ENCODE measurements at regions not wholly inside any gene's neighbourhood (a gene's known extent, or its start where the extent isn't known, plus 50 kb on each side); places are given as distances from the start of the nearest gene placed in this dataset.

DNA sequence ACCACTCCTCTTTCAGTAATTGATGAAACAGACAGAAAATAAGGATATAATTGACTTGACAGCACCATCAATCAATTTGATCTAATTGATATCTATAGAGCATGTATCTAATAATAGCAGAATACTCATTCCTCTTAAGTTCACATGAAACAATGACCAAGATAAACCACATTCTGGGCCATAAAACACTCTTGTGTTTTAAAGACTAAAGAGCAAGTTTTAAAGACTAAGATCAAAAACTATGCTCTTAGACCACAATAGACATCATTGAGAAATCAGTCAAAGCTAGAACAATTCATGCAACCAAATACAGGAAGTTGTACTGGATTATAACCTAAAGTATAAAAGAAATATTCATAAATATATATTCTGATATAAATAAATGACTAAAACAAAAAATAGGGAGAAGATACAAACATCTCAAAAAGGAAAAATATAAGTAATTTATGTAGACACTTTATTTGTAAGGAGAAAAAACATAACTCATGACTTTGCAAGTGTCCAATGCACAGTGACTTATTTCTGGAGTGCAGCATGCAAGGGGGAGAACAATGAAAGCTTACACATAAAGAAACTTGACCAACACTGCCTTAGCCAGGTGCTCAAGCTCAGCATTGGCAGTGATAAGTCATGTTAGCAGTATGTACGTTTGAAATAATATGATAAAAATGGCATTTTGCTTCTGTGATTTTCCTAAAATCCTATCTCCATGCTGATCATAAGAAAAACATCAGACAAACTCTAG, 312.7 kb upstream of the IGFBP3 start:
- Mint-ChIP-seq H3K27me3 (ENCODE audit: low read depth) (no peaks in the 10 kb centered on the region), H3K4me1 (peaks cover 11% of the 10 kb centered on the region), H3K4me3 (no peak overlapping the region), H3K36me3 (no peaks in the 10 kb centered on the region), H3K9me3 (no peaks in the 10 kb centered on the region), H3K27ac (no peak overlapping the region)
- no peak for TF ChIP-seq E2F1 (CRISPR knock-in tag; IDR thresholded peaks at IDR 0.05)
- no peak for TF ChIP-seq ZNF317 (CRISPR knock-in tag; IDR thresholded peaks at IDR 0.05; ENCODE audit: borderline replicate concordance, low read depth)
- no peak for TF ChIP-seq ZNF416 (CRISPR knock-in tag; IDR thresholded peaks at IDR 0.05)
- no peak for TF ChIP-seq RELA (CRISPR knock-in tag; IDR thresholded peaks at IDR 0.05; ENCODE audit: borderline replicate concordance)
- no peak for TF ChIP-seq TEAD1 (CRISPR knock-in tag; IDR thresholded peaks at IDR 0.05)
- TF ChIP-seq SMAD3 (CRISPR knock-in tag; IDR thresholded peaks at IDR 0.05; ENCODE audit: borderline replicate concordance), result no peak
- TF ChIP-seq, protein P1, sequence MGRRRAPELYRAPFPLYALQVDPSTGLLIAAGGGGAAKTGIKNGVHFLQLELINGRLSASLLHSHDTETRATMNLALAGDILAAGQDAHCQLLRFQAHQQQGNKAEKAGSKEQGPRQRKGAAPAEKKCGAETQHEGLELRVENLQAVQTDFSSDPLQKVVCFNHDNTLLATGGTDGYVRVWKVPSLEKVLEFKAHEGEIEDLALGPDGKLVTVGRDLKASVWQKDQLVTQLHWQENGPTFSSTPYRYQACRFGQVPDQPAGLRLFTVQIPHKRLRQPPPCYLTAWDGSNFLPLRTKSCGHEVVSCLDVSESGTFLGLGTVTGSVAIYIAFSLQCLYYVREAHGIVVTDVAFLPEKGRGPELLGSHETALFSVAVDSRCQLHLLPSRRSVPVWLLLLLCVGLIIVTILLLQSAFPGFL (CRISPR knock-in tag; IDR thresholded peaks at IDR 0.05; ENCODE audit: borderline replicate concordance), result no peak
- TF ChIP-seq SOX15 (CRISPR knock-in tag; IDR thresholded peaks at IDR 0.05), result no peak
- TF ChIP-seq ZNF263 (CRISPR knock-in tag; IDR thresholded peaks at IDR 0.05; ENCODE audit: low read depth), result no peak
- TF ChIP-seq, protein P2, sequence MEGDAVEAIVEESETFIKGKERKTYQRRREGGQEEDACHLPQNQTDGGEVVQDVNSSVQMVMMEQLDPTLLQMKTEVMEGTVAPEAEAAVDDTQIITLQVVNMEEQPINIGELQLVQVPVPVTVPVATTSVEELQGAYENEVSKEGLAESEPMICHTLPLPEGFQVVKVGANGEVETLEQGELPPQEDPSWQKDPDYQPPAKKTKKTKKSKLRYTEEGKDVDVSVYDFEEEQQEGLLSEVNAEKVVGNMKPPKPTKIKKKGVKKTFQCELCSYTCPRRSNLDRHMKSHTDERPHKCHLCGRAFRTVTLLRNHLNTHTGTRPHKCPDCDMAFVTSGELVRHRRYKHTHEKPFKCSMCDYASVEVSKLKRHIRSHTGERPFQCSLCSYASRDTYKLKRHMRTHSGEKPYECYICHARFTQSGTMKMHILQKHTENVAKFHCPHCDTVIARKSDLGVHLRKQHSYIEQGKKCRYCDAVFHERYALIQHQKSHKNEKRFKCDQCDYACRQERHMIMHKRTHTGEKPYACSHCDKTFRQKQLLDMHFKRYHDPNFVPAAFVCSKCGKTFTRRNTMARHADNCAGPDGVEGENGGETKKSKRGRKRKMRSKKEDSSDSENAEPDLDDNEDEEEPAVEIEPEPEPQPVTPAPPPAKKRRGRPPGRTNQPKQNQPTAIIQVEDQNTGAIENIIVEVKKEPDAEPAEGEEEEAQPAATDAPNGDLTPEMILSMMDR (IDR thresholded peaks at IDR 0.05), result no peak
- TF ChIP-seq, protein P3, sequence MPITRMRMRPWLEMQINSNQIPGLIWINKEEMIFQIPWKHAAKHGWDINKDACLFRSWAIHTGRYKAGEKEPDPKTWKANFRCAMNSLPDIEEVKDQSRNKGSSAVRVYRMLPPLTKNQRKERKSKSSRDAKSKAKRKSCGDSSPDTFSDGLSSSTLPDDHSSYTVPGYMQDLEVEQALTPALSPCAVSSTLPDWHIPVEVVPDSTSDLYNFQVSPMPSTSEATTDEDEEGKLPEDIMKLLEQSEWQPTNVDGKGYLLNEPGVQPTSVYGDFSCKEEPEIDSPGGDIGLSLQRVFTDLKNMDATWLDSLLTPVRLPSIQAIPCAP (CRISPR knock-in tag; IDR thresholded peaks at IDR 0.05), result no peak
- no peak for TF ChIP-seq SP1 (CRISPR knock-in tag; conservative IDR thresholded peaks at IDR 0.05)
- no peak for TF ChIP-seq ZNF281 (CRISPR knock-in tag; IDR thresholded peaks at IDR 0.05)
- no peak for TF ChIP-seq ZNF232 (CRISPR knock-in tag; IDR thresholded peaks at IDR 0.05)
- ChIA-PET CTCF (no interaction called here), POLR2A (no interaction called here)
- no peak for DNase-seq (ENCODE audit: low spot score)
- no peak for ATAC-seq

DNA sequence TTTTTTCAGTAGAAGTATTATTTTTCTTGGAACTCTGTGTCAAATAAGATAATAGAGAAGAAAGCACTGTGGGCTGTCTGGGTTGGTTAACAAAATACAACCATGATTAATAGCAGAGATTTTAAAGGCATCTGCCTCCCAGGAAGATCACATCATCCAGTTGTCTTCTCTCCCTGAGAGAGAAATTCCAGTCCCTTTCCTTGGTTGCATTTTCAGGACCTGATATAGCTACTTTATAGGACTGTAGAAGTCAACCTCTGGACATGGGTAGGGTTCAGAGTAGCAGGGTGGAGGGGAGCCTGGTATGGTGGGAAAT, 309.9 kb upstream of the IGFBP3 start:
- ChIA-PET POLR2A (no interaction called here), CTCF (no interaction called here)
- Mint-ChIP-seq H3K4me3 (no peak overlapping the region), H3K9me3 (no peaks in the 10 kb centered on the region), H3K27me3 (ENCODE audit: low read depth) (no peaks in the 10 kb centered on the region), H3K27ac (no peak overlapping the region), H3K36me3 (no peaks in the 10 kb centered on the region), H3K4me1 (peaks cover under 1% of the 10 kb centered on the region; the same call in 1 of the 2 replicates)
- no peak for DNase-seq (ENCODE audit: low spot score)
- no peak for ATAC-seq
- TF ChIP-seq TEAD1 (CRISPR knock-in tag; IDR thresholded peaks at IDR 0.05) (no peak), GTF2I (CRISPR knock-in tag; conservative IDR thresholded peaks at IDR 0.05) (no peak), ZBTB21 (CRISPR knock-in tag; IDR thresholded peaks at IDR 0.05; ENCODE audit: borderline replicate concordance) (no peak)
- TF ChIP-seq, protein P4, sequence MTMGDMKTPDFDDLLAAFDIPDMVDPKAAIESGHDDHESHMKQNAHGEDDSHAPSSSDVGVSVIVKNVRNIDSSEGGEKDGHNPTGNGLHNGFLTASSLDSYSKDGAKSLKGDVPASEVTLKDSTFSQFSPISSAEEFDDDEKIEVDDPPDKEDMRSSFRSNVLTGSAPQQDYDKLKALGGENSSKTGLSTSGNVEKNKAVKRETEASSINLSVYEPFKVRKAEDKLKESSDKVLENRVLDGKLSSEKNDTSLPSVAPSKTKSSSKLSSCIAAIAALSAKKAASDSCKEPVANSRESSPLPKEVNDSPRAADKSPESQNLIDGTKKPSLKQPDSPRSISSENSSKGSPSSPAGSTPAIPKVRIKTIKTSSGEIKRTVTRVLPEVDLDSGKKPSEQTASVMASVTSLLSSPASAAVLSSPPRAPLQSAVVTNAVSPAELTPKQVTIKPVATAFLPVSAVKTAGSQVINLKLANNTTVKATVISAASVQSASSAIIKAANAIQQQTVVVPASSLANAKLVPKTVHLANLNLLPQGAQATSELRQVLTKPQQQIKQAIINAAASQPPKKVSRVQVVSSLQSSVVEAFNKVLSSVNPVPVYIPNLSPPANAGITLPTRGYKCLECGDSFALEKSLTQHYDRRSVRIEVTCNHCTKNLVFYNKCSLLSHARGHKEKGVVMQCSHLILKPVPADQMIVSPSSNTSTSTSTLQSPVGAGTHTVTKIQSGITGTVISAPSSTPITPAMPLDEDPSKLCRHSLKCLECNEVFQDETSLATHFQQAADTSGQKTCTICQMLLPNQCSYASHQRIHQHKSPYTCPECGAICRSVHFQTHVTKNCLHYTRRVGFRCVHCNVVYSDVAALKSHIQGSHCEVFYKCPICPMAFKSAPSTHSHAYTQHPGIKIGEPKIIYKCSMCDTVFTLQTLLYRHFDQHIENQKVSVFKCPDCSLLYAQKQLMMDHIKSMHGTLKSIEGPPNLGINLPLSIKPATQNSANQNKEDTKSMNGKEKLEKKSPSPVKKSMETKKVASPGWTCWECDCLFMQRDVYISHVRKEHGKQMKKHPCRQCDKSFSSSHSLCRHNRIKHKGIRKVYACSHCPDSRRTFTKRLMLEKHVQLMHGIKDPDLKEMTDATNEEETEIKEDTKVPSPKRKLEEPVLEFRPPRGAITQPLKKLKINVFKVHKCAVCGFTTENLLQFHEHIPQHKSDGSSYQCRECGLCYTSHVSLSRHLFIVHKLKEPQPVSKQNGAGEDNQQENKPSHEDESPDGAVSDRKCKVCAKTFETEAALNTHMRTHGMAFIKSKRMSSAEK (CRISPR knock-in tag; IDR thresholded peaks at IDR 0.05; ENCODE audit: borderline replicate concordance), result no peak
- TF ChIP-seq, protein P5, sequence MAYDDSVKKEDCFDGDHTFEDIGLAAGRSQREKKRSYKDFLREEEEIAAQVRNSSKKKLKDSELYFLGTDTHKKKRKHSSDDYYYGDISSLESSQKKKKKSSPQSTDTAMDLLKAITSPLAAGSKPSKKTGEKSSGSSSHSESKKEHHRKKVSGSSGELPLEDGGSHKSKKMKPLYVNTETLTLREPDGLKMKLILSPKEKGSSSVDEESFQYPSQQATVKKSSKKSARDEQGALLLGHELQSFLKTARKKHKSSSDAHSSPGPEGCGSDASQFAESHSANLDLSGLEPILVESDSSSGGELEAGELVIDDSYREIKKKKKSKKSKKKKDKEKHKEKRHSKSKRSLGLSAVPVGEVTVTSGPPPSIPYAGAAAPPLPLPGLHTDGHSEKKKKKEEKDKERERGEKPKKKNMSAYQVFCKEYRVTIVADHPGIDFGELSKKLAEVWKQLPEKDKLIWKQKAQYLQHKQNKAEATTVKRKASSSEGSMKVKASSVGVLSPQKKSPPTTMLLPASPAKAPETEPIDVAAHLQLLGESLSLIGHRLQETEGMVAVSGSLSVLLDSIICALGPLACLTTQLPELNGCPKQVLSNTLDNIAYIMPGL (CRISPR knock-in tag; IDR thresholded peaks at IDR 0.05), result no peak
- TF ChIP-seq, protein P6, sequence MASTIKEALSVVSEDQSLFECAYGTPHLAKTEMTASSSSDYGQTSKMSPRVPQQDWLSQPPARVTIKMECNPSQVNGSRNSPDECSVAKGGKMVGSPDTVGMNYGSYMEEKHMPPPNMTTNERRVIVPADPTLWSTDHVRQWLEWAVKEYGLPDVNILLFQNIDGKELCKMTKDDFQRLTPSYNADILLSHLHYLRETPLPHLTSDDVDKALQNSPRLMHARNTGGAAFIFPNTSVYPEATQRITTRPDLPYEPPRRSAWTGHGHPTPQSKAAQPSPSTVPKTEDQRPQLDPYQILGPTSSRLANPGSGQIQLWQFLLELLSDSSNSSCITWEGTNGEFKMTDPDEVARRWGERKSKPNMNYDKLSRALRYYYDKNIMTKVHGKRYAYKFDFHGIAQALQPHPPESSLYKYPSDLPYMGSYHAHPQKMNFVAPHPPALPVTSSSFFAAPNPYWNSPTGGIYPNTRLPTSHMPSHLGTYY (CRISPR knock-in tag; IDR thresholded peaks at IDR 0.05), result no peak
